ENCODE measurements at regions not wholly inside any gene's neighbourhood (a gene's known extent, or its start where the extent isn't known, plus 50 kb on each side); places are given as distances from the start of the nearest gene placed in this dataset.
"Not testable (repeated sequence)": the region's sequence is repeated elsewhere in the genome, so short reads cannot be mapped to it uniquely, and the experiment has no call there.

- no peak for DNase-seq (ENCODE audit: low read depth)
- no peak for TF ChIP-seq CTCF (IDR thresholded peaks at IDR 0.05; ENCODE audit: insufficient read depth, low read depth, low read length, missing control alignments)
- H3K4me3 ChIP-seq (ENCODE audit: low read length), result no peak overlapping the region
These were observed 769.6 kb upstream of the CRIM1 start for GRCh38 chr2:35585972-35586371.

GRCh38 chr2:35582637-35583036 is 772.9 kb upstream of the CRIM1 start:
- no peak overlapping the region for H3K4me3 ChIP-seq (ENCODE audit: low read length)
- no peak for DNase-seq (ENCODE audit: low read depth)
- no peak for TF ChIP-seq CTCF (IDR thresholded peaks at IDR 0.05; ENCODE audit: insufficient read depth, low read depth, low read length, missing control alignments)

- H3K4me3 ChIP-seq (ENCODE audit: low read length), result no peak overlapping the region
- no peak for DNase-seq (ENCODE audit: low read depth)
- no peak for TF ChIP-seq CTCF (IDR thresholded peaks at IDR 0.05; ENCODE audit: insufficient read depth, low read depth, low read length, missing control alignments)
These were observed 774.6 kb upstream of the CRIM1 start for GRCh38 chr2:35580956-35581355.

- H3K4me3 ChIP-seq (ENCODE audit: low read length); DNase-seq (ENCODE audit: low read depth): not testable (repeated sequence)
These were observed 787.0 kb upstream of the CRIM1 start for GRCh38 chr2:35568574-35568973.

- no peak overlapping the region for H3K4me3 ChIP-seq (ENCODE audit: low read length)
- no peak for TF ChIP-seq CTCF (IDR thresholded peaks at IDR 0.05; ENCODE audit: insufficient read depth, low read depth, low read length, missing control alignments)
- DNase-seq (ENCODE audit: low read depth), result no peak
These were observed 793.1 kb upstream of the CRIM1 start for GRCh38 chr2:35562488-35562887.

GRCh38 chr2:35548171-35548570 is 807.4 kb upstream of the CRIM1 start:
- DNase-seq (ENCODE audit: low read depth), result peak; percentile 35
- no peak for TF ChIP-seq CTCF (IDR thresholded peaks at IDR 0.05; ENCODE audit: insufficient read depth, low read depth, low read length, missing control alignments)
- H3K4me3 ChIP-seq (ENCODE audit: low read length), result no peak overlapping the region

GRCh38 chr2:35545301-35545700 is 810.3 kb upstream of the CRIM1 start:
- no peak for TF ChIP-seq CTCF (IDR thresholded peaks at IDR 0.05; ENCODE audit: insufficient read depth, low read depth, low read length, missing control alignments)
- DNase-seq (ENCODE audit: low read depth), result no peak
- no peak overlapping the region for H3K4me3 ChIP-seq (ENCODE audit: low read length)

- DNase-seq (ENCODE audit: low read depth), result no peak
- H3K4me3 ChIP-seq (ENCODE audit: low read length), result no peak overlapping the region
- no peak for TF ChIP-seq CTCF (IDR thresholded peaks at IDR 0.05; ENCODE audit: insufficient read depth, low read depth, low read length, missing control alignments)
These were observed 816.8 kb upstream of the CRIM1 start for GRCh38 chr2:35538796-35539195.
